ENCODE measurements at regions not wholly inside any gene's neighbourhood (a gene's known extent, or its start where the extent isn't known, plus 50 kb on each side); places are given as distances from the start of the nearest gene placed in this dataset.

GRCh38 chr10:33812586-33812985 lies 478.1 kb upstream of the NRP1 start:
- no peak for TF ChIP-seq CTCF (IDR thresholded peaks at IDR 0.05; ENCODE audit: low read depth, low read length)

GRCh38 chr10:33810986-33811385 lies 476.5 kb upstream of the NRP1 start:
- in situ Hi-C loops (cut with HindIII; ENCODE audit: low sequenced_read_pairs), result no loop called here
- TF ChIP-seq CTCF (IDR thresholded peaks at IDR 0.05; ENCODE audit: low read depth, low read length), result no peak
- no peak overlapping the region for H3K4me3 ChIP-seq (ENCODE audit: low read depth, low read length)
- DNase-seq (ENCODE audit: low read depth, low spot score), result no peak

More at GRCh38 chr10:33812586-33812985, 478.1 kb upstream of the NRP1 start:
- no peak for DNase-seq (ENCODE audit: low read depth, low spot score)
- H3K4me3 ChIP-seq (ENCODE audit: low read depth, low read length), result no peak overlapping the region
- in situ Hi-C loops (cut with HindIII; ENCODE audit: low sequenced_read_pairs), result no loop called here

DNA sequence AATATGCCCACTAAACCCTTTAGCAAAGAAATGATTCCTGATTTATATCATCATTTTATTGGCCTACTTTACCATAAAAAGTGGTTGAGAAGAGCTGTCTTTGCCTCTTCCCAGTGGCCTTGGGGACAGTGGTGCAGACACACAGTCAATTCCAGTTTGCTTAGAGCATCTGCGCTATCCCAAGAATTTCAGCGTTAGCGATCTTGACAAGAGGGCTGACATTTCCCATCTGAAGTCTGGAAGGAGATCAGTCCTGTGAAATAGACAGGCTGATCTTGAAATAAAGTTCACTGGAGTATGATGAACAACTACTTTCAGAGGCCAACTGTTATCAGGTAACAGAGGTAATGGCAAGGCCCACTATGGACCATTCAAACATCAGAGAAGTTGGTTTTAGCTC lies 475.3 kb upstream of the NRP1 start:
- DNase-seq (ENCODE audit: low read depth, low spot score), result no peak
- H3K4me3 ChIP-seq (ENCODE audit: low read depth, low read length), result no peak overlapping the region
- in situ Hi-C loops (cut with HindIII; ENCODE audit: low sequenced_read_pairs), result no loop called here
- TF ChIP-seq CTCF (IDR thresholded peaks at IDR 0.05; ENCODE audit: low read depth, low read length), result no peak

- TF ChIP-seq CTCF (IDR thresholded peaks at IDR 0.05; ENCODE audit: low read depth, low read length), result no peak
- no peak overlapping the region for H3K4me3 ChIP-seq (ENCODE audit: low read depth, low read length)
- in situ Hi-C loops (cut with HindIII; ENCODE audit: low sequenced_read_pairs), result no loop called here
- no peak for DNase-seq (ENCODE audit: low read depth, low spot score)
Measured at GRCh38 chr10:33808475-33808874, 474.0 kb upstream of the NRP1 start.

DNA sequence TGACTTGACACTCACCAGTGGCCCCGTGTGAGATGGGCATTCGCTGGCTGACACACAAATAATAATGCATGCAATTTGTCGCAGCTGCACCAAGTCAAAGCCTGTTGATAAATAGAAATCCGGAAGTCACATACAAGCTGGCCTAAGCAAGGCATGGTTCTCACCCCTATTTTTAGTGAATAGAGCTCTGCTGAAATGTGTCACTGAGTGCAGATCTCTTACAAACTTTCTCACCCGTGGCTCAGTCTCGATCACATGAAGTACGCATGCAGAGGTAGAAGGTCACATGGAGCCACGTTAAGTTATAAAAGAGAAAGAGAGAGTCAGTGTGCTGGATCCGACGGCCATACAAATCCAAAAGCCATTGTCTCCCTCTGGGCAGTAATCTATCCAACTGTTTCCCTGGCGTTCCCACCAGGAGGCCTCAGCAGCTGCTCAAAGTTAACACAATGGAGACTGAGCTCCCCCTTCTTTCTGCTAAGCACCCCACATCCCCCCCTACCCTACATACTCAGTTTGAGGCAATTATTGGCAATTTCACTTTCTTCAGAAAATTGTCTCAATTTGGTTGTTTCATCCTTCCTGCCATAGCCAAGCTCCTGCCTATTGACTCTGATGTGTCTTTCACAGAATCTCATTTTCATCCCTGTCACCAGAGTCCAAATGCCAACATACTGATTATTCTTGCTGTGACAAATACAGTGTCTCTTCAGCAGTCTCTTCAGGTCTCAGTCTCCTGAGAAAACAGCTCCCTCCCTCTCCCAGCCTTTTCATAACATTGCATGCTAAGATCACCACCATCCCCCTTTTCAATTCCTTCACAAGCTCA lies 473.3 kb upstream of the NRP1 start:
- TF ChIP-seq CTCF (IDR thresholded peaks at IDR 0.05; ENCODE audit: low read depth, low read length), result no peak
- DNase-seq (ENCODE audit: low read depth, low spot score), result no peak
- in situ Hi-C loops (cut with HindIII; ENCODE audit: low sequenced_read_pairs), result no loop called here
- no peak overlapping the region for H3K4me3 ChIP-seq (ENCODE audit: low read depth, low read length)

DNA sequence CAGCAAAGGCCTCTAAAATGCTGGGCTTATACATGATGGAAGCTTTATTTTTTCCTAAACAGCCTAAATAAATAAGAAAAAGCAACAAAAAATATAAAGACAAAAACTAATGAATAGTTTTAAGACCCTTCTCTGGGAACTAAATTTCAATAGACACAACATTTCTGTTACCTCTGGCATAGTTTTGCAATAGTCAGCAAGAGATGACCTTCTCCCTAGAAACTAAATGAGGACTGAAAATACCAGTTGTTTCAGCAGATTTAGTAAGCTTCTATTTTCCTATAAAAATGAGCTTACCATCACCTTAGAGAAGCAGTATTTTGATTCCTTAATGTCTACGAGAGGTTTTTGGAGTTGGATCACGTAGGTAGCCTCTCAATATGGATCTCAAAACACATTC lies 471.4 kb upstream of the NRP1 start:
- no peak overlapping the region for H3K4me3 ChIP-seq (ENCODE audit: low read depth, low read length)
- in situ Hi-C loops (cut with HindIII; ENCODE audit: low sequenced_read_pairs), result no loop called here
- DNase-seq (ENCODE audit: low read depth, low spot score), result no peak
- no peak for TF ChIP-seq CTCF (IDR thresholded peaks at IDR 0.05; ENCODE audit: low read depth, low read length)

Data from astrocyte of the spinal cord (primary cell).